ENCODE measurements at regions not wholly inside any gene's neighbourhood (a gene's known extent, or its start where the extent isn't known, plus 50 kb on each side); places are given as distances from the start of the nearest gene placed in this dataset.

DNA sequence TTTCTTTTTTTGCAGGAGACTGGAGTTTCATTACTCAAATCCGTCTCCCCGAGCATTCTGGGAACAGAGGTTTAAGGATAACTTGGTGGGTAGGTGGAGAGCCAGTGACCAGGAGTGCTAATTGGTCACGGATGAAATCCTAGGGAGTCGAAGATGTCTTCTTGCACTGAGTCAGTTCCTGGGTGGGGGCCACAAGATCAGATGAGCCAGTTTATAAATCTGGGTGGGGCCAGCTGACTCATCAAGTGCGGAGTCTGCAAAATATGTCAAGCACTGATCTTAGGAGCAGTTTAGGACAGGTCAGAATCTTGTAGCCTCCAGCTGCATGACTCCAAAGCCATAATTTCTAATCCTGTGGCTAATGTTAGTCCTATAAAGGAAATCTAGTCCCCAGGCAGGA, 741.3 kb downstream of the PCDH7 start:
- TF ChIP-seq, protein P1, sequence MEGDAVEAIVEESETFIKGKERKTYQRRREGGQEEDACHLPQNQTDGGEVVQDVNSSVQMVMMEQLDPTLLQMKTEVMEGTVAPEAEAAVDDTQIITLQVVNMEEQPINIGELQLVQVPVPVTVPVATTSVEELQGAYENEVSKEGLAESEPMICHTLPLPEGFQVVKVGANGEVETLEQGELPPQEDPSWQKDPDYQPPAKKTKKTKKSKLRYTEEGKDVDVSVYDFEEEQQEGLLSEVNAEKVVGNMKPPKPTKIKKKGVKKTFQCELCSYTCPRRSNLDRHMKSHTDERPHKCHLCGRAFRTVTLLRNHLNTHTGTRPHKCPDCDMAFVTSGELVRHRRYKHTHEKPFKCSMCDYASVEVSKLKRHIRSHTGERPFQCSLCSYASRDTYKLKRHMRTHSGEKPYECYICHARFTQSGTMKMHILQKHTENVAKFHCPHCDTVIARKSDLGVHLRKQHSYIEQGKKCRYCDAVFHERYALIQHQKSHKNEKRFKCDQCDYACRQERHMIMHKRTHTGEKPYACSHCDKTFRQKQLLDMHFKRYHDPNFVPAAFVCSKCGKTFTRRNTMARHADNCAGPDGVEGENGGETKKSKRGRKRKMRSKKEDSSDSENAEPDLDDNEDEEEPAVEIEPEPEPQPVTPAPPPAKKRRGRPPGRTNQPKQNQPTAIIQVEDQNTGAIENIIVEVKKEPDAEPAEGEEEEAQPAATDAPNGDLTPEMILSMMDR (IDR thresholded peaks at IDR 0.05) = no peak
- TF ChIP-seq EZH2phosphoT487 (IDR thresholded peaks at IDR 0.05) (no peak), EZH2 (IDR thresholded peaks at IDR 0.05) (no peak)
- Mint-ChIP-seq H3K27me3 (ENCODE audit: insufficient read depth, low read depth) (no peaks in the 10 kb centered on the region), H3K4me1 (no peaks in the 10 kb centered on the region)

DNA sequence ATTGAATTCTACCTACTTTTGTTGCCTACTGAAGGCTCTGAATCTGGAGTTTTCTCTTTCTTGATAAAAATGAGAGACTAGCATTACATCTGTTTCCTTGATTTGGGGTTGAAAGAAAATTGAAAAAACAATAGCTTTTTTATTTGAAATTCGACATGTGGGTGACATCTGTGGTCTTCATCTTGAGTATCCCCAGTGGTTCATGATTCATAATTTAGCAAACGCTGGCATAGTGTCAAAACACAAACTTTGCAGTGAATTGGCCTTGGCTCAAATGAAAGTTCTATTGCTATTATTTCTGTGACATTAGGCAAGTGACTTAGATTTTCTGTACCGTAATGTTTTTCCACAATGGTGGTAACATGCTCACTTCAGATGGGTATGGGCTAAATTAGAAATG, 747.6 kb downstream of the PCDH7 start:
- H3K9ac ChIP-seq = no peak overlapping the region
- H3F3A ChIP-seq (ENCODE audit: low read depth) = no peaks in the 10 kb centered on the region
- no peaks in the 10 kb centered on the region for H3K36me3 Mint-ChIP-seq
- H3K4me2 ChIP-seq = no peak overlapping the region
- no peaks in the 10 kb centered on the region for H3K36me3 ChIP-seq
- peaks cover 4% of the 10 kb centered on the region for H3K9me3 ChIP-seq (ENCODE audit: low read depth)
- no peaks in the 10 kb centered on the region for H3K27me3 Mint-ChIP-seq (ENCODE audit: insufficient read depth, low read depth)
- H3K4me1 ChIP-seq = no peaks in the 10 kb centered on the region
- H3K79me2 ChIP-seq (ENCODE audit: low read depth) = no peaks in the 10 kb centered on the region
- H4K20me1 ChIP-seq (ENCODE audit: low read depth) = no peaks in the 10 kb centered on the region
- H3K9me3 Mint-ChIP-seq = peaks cover 5% of the 10 kb centered on the region
- TF ChIP-seq EZH2 (IDR thresholded peaks at IDR 0.05) (no peak), EZH2phosphoT487 (IDR thresholded peaks at IDR 0.05) (no peak)
- TF ChIP-seq, protein P1 (IDR thresholded peaks at IDR 0.05) = no peak
- H3K4me1 Mint-ChIP-seq = no peaks in the 10 kb centered on the region
- H3K4me3 ChIP-seq = no peak overlapping the region
- no peak for DNase-seq (ENCODE audit: low spot score)
- H3K27ac ChIP-seq = no peak overlapping the region
- H3K4me3 Mint-ChIP-seq = no peak overlapping the region
- H3K27me3 ChIP-seq = no peaks in the 10 kb centered on the region
- no peak overlapping the region for H2AFZ ChIP-seq (replicated peaks)
- H3K27ac Mint-ChIP-seq = no peak overlapping the region

More for the DNA sequence above, 741.3 kb downstream of the PCDH7 start:
- no peak overlapping the region for H3K4me3 ChIP-seq
- Mint-ChIP-seq H3K4me3 (no peak overlapping the region), H3K9me3 (peaks cover 7% of the 10 kb centered on the region), H3K27ac (no peak overlapping the region), H3K36me3 (no peaks in the 10 kb centered on the region)
- H3K27me3 ChIP-seq = no peaks in the 10 kb centered on the region
- H3K9me3 ChIP-seq (ENCODE audit: low read depth) = peaks cover 4% of the 10 kb centered on the region
- H4K20me1 ChIP-seq (ENCODE audit: low read depth) = no peaks in the 10 kb centered on the region
- H3K9ac ChIP-seq = no peak overlapping the region
- H3K36me3 ChIP-seq = no peaks in the 10 kb centered on the region
- no peak for DNase-seq (ENCODE audit: low spot score)
- no peak overlapping the region for H3K4me2 ChIP-seq
- H3K27ac ChIP-seq = no peak overlapping the region
- H3K79me2 ChIP-seq (ENCODE audit: low read depth) = no peaks in the 10 kb centered on the region
- no peaks in the 10 kb centered on the region for H3K4me1 ChIP-seq
- H2AFZ ChIP-seq (replicated peaks) = no peak overlapping the region
- H3F3A ChIP-seq (ENCODE audit: low read depth) = no peaks in the 10 kb centered on the region

DNA sequence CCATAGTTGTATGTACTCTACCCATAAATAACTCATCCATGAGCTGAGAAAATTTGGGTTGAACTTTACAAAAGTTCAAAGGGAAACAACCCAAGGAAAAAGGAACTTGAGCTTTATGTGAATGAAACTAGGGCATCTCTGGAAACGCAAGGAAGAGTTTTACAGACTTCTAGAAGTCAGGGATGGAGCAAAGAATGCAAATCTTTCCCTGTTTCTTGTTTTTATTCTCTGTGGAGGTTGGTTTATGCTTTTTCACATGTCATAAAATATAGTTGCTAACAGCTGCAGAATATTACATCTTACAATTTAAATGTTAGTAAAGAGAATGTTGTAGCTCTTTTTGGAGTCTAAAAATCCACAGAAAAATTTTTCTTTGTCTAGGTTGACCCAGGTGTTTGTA, 754.1 kb downstream of the PCDH7 start:
- no peak overlapping the region for H3K27ac Mint-ChIP-seq
- DNase-seq (ENCODE audit: low spot score) = no peak
- no peaks in the 10 kb centered on the region for H3K36me3 ChIP-seq

More for the DNA sequence above, 754.1 kb downstream of the PCDH7 start:
- Histone ChIP-seq H3K4me3 (no peak overlapping the region), H2AFZ (replicated peaks) (no peak overlapping the region), H4K20me1 (ENCODE audit: low read depth) (no peaks in the 10 kb centered on the region), H3K27me3 (no peaks in the 10 kb centered on the region), H3K4me2 (no peak overlapping the region), H3K79me2 (ENCODE audit: low read depth) (no peaks in the 10 kb centered on the region), H3K27ac (no peak overlapping the region), H3K4me1 (no peaks in the 10 kb centered on the region), H3K9me3 (ENCODE audit: low read depth) (no peaks in the 10 kb centered on the region), H3F3A (ENCODE audit: low read depth) (no peaks in the 10 kb centered on the region), H3K9ac (no peak overlapping the region)
- Mint-ChIP-seq H3K27me3 (ENCODE audit: insufficient read depth, low read depth) (no peaks in the 10 kb centered on the region), H3K36me3 (no peaks in the 10 kb centered on the region), H3K4me3 (no peak overlapping the region), H3K4me1 (no peaks in the 10 kb centered on the region), H3K9me3 (peaks cover 11% of the 10 kb centered on the region)
- no peak for TF ChIP-seq EZH2 (IDR thresholded peaks at IDR 0.05)
- TF ChIP-seq EZH2phosphoT487 (IDR thresholded peaks at IDR 0.05) = no peak
- TF ChIP-seq, protein P1 (IDR thresholded peaks at IDR 0.05) = no peak

All from neural progenitor cell (in vitro differentiated cells).